T-cell (primary cell): ENCODE measurements at regions not wholly inside any gene's neighbourhood (a gene's known extent, or its start where the extent isn't known, plus 50 kb on each side); places are given as distances from the start of the nearest gene placed in this dataset.

Experiments
- ATAC-seq, 4 experiments: fragments of 200-7000 bp in 3 of 4; fragments of 150-1000 bp in 1 of 4; cut with Tn5 transposase; replicated peaks in 1 of 4; 1 replicate in 3 of 4; 2 replicates in 1 of 4; pipeline ENCODE4 v1.10.0; 2021; ENCODE audit warnings: moderate library complexity in 3 of 4, mild to moderate bottlenecking in 2 of 4, moderate number of reproducible peaks in 1 of 4
- CTCF ChIA-PET, 2 donors: fragments of 300-600 bp; sonication (Branson Sonifier 250); formaldehyde crosslinking; loops; one replicate each; lab custom pipeline; 2022; ENCODE audit warnings: antibody characterized with exemption in 2 of 2; lab: Charles Lee
- POLR2A ChIA-PET, 2 donors: fragments of 300-600 bp; sonication (Branson Sonifier 250); formaldehyde crosslinking; loops; one replicate each; lab custom pipeline; 2022; ENCODE audit warnings: antibody characterized with exemption in 2 of 2; lab: Charles Lee
- DNase-seq, 35 experiments: peaks; one replicate each; pipeline versions ENCODE4 v3.0.0 to v3.0.0-alpha.2; 2013 to 2023
- H3K27ac ChIP-seq: one replicate; pipeline ENCODE4 v1.5.1; 2013; ENCODE audit warnings: low read length
- H3K27me3 ChIP-seq, 2 experiments: replicated peaks in 1 of 2; 1 replicate in 1 of 2; 2 replicates in 1 of 2; pipeline versions ENCODE4 v1.6.1 to v1.7.0; 2013; ENCODE audit warnings: low read length in 1 of 2, mixed read lengths in 1 of 2; ENCODE audit not compliant: control insufficient read depth in 2 of 2, insufficient read depth in 2 of 2; ENCODE audit errors: extremely low read depth in 1 of 2
- H3K36me3 ChIP-seq, 2 donors: 1 replicate in 1 of 2; 2 replicates in 1 of 2; pipeline versions ENCODE4 v1.6.1 to v1.7.0; 2013; ENCODE audit warnings: low read length in 1 of 2; ENCODE audit not compliant: control insufficient read depth in 2 of 2, insufficient read depth in 1 of 2; ENCODE audit errors: extremely low read depth in 1 of 2
- H3K4me1 ChIP-seq, 2 experiments: 1 replicate in 1 of 2; 2 replicates in 1 of 2; pipeline versions ENCODE4 v1.6.1 to v1.7.0; 2013; ENCODE audit warnings: low read length in 2 of 2, mixed read lengths in 1 of 2; ENCODE audit not compliant: insufficient read depth in 2 of 2, control insufficient read depth in 1 of 2; ENCODE audit errors: extremely low read depth in 1 of 2
- H3K4me3 ChIP-seq, 2 donors: 1 replicate in 1 of 2; 2 replicates in 1 of 2; pipeline versions ENCODE4 v1.5.1 to v1.7.0; 2013; ENCODE audit warnings: mild to moderate bottlenecking in 2 of 2, low read length in 1 of 2, moderate library complexity in 1 of 2; ENCODE audit not compliant: control insufficient read depth in 1 of 2; ENCODE audit errors: extremely low read depth in 1 of 2
- H3K9me3 ChIP-seq: 2 replicates; pipeline ENCODE4 v1.7.0; 2013
- H3K27ac Mint-ChIP-seq, 2 donors: one replicate each; pipeline ENCODE4 v1.8.0; 2020 to 2021; ENCODE audit warnings: mild to moderate bottlenecking in 2 of 2, mixed read lengths in 2 of 2
- H3K27me3 Mint-ChIP-seq, 2 donors: one replicate each; pipeline ENCODE4 v1.8.0; 2021 to 2022; ENCODE audit warnings: mixed read lengths in 2 of 2
- H3K36me3 Mint-ChIP-seq: one replicate; pipeline ENCODE4 v1.8.0; 2021; ENCODE audit warnings: mixed read lengths
- H3K4me1 Mint-ChIP-seq, 3 donors: one replicate each; pipeline ENCODE4 v1.8.0; 2020 to 2022; ENCODE audit warnings: mixed read lengths in 3 of 3, mild to moderate bottlenecking in 1 of 3
- H3K4me3 Mint-ChIP-seq, 3 donors: one replicate each; pipeline ENCODE4 v1.8.0; 2020 to 2022; ENCODE audit warnings: mild to moderate bottlenecking in 3 of 3, mixed read lengths in 3 of 3, moderate library complexity in 3 of 3
- H3K9me3 Mint-ChIP-seq, 3 donors: one replicate each; pipeline ENCODE4 v1.8.0; 2020 to 2022; ENCODE audit warnings: mixed read lengths in 3 of 3
- WGBS: methylation state at CpG from one replicate; pipeline ENCODE4 v1.1.5; 2013; ENCODE audit warnings: missing lambda C conversion rate; ENCODE audit not compliant: insufficient coverage; 5-methylcytosine and 5-hydroxymethylcytosine counted together

- ATAC-seq: no peak
- no peak overlapping the region for H3K4me3 Mint-ChIP-seq
Measured at GRCh38 chr21:20515446-20515845, 482.8 kb upstream of the NCAM2 start.

GRCh38 chr21:20519076-20519475, 479.1 kb upstream of the NCAM2 start:
- no CpG with 5 or more reads among the region's 3 CpGs for WGBS
- DNase-seq (no peak), ATAC-seq (no peak)
- H3K27me3 Mint-ChIP-seq: no peaks in the 10 kb centered on the region
- CTCF ChIA-PET: interaction anchor here in 1 of 2 donors (0.6 kb wide), 1 partner anchor 1360 kb away, joined by 3 read pairs; no protein-coding TSS in a partner anchor
- POLR2A ChIA-PET: no interaction called here
- H3K4me1 Mint-ChIP-seq: no peaks in the 10 kb centered on the region
- H3K4me3 Mint-ChIP-seq: no peak overlapping the region
- H3K36me3 Mint-ChIP-seq: no peaks in the 10 kb centered on the region
- Histone ChIP-seq H3K4me1 (no peaks in the 10 kb centered on the region), H3K27ac (no peak overlapping the region), H3K27me3 (no peaks in the 10 kb centered on the region), H3K36me3 (no peaks in the 10 kb centered on the region), H3K4me3 (no peak overlapping the region), H3K9me3 (no peaks in the 10 kb centered on the region)
- peaks cover 8 to 20% (median 11%) of the 10 kb centered on the region in 3 donors for H3K9me3 Mint-ChIP-seq
- no peak overlapping the region for H3K27ac Mint-ChIP-seq

More at GRCh38 chr21:20515446-20515845, 482.8 kb upstream of the NCAM2 start:
- DNase-seq: no peak
- Mint-ChIP-seq H3K27ac (no peak overlapping the region), H3K9me3 (peaks cover 11 to 21% (median 14%) of the 10 kb centered on the region in 3 donors), H3K4me1 (no peaks in the 10 kb centered on the region), H3K36me3 (no peaks in the 10 kb centered on the region), H3K27me3 (no peaks in the 10 kb centered on the region)
- Histone ChIP-seq H3K9me3 (no peaks in the 10 kb centered on the region), H3K27ac (no peak overlapping the region), H3K36me3 (no peaks in the 10 kb centered on the region), H3K4me3 (no peak overlapping the region), H3K27me3 (no peaks in the 10 kb centered on the region), H3K4me1 (no peaks in the 10 kb centered on the region)
- CTCF ChIA-PET: no interaction called here
- POLR2A ChIA-PET: no interaction called here
- no CpG with 5 or more reads among the region's 3 CpGs for WGBS

DNA sequence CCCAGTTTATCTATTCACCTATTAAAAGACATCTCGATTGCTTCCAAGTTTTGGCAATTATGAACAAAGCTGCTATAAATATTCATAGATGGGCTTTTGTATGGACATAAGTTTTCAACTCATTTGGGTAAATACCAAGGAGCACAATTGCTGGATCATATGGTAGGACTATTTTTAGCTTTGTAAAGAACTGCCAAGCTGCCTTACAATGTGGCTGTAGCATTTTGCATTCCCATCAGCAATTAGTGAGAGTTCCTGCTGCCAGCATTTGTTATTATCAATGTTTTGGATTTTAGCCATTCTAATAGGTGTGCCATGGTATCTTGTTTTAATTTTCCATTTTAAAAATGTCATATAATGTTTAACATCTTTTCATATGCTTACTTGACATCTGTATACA, 475.6 kb upstream of the NCAM2 start:
- no peak overlapping the region for H3K4me3 ChIP-seq
- Mint-ChIP-seq H3K27me3 (no peaks in the 10 kb centered on the region), H3K27ac (no peak overlapping the region), H3K4me1 (no peaks in the 10 kb centered on the region), H3K9me3 (peaks cover 8 to 11% (median 11%) of the 10 kb centered on the region in 3 donors), H3K36me3 (no peaks in the 10 kb centered on the region), H3K4me3 (no peak overlapping the region)
- H3K36me3 ChIP-seq: no peaks in the 10 kb centered on the region
- CTCF ChIA-PET: no interaction called here
- no peak for DNase-seq
- no CpG with 5 or more reads among the region's 1 CpG for WGBS
- ATAC-seq: no peak
- no peaks in the 10 kb centered on the region for H3K27me3 ChIP-seq
- H3K9me3 ChIP-seq: no peaks in the 10 kb centered on the region
- POLR2A ChIA-PET: no interaction called here
- no peaks in the 10 kb centered on the region for H3K4me1 ChIP-seq
- H3K27ac ChIP-seq: no peak overlapping the region

- peaks cover 8 to 10% (median 10%) of the 10 kb centered on the region in 3 donors for H3K9me3 Mint-ChIP-seq
- Histone ChIP-seq H3K36me3 (no peaks in the 10 kb centered on the region), H3K4me1 (no peaks in the 10 kb centered on the region), H3K9me3 (no peaks in the 10 kb centered on the region), H3K27ac (no peak overlapping the region), H3K4me3 (no peak overlapping the region), H3K27me3 (no peaks in the 10 kb centered on the region)
- no peaks in the 10 kb centered on the region for H3K4me1 Mint-ChIP-seq
- ChIA-PET CTCF (no interaction called here), POLR2A (no interaction called here)
- no peak overlapping the region for H3K27ac Mint-ChIP-seq
- no peaks in the 10 kb centered on the region for H3K36me3 Mint-ChIP-seq
- H3K27me3 Mint-ChIP-seq: no peaks in the 10 kb centered on the region
- no peak overlapping the region for H3K4me3 Mint-ChIP-seq
- ATAC-seq (no peak), DNase-seq (no peak)
Measured at GRCh38 chr21:20523191-20523590, 475.0 kb upstream of the NCAM2 start.

- WGBS: no CpG with 5 or more reads among the region's 5 CpGs
- CTCF ChIA-PET: no interaction called here
Measured at GRCh38 chr21:20527731-20528460, 470.3 kb upstream of the NCAM2 start.

DNA sequence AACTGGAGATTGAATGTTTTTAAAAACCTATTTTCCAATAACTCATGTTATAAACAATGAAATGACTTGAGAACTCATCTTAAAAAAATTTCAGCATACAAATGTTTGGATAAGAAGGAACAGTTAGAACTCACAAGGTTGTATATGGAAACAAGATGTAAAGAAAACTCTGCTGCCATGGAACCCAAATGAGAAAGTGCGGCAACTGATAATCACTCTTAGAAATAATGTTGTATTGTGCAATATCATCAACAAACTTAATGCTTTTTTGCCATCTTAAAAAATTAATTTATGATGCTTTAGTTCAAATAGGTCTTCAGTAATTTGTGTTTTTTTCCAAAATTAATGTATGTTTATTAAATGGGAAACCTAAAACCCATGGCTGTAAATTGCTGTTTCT, 461.1 kb upstream of the NCAM2 start:
- ATAC-seq (no peak), DNase-seq (no peak)
- Mint-ChIP-seq H3K4me3 (no peak overlapping the region), H3K36me3 (no peaks in the 10 kb centered on the region), H3K9me3 (peaks cover 9 to 14% (median 12%) of the 10 kb centered on the region in 3 donors), H3K27me3 (no peaks in the 10 kb centered on the region), H3K4me1 (no peaks in the 10 kb centered on the region), H3K27ac (no peak overlapping the region)
- no peak overlapping the region for H3K27ac ChIP-seq
- ChIA-PET POLR2A (interaction anchor here in 1 of 2 donors (0.6 kb wide), 1 partner anchor 1675 kb away, joined by 3 read pairs; no protein-coding TSS in a partner anchor), CTCF (no interaction called here)
- H3K27me3 ChIP-seq: no peaks in the 10 kb centered on the region
- H3K4me3 ChIP-seq: no peak overlapping the region
- H3K9me3 ChIP-seq: no peaks in the 10 kb centered on the region
- no peaks in the 10 kb centered on the region for H3K36me3 ChIP-seq
- no CpG with 5 or more reads among the region's 1 CpG for WGBS
- no peaks in the 10 kb centered on the region for H3K4me1 ChIP-seq

More at GRCh38 chr21:20527731-20528460, 470.3 kb upstream of the NCAM2 start:
- H3K36me3 ChIP-seq: no peaks in the 10 kb centered on the region
- DNase-seq: no peak
- Mint-ChIP-seq H3K27ac (no peak overlapping the region), H3K4me3 (no peak overlapping the region), H3K36me3 (no peaks in the 10 kb centered on the region), H3K9me3 (peaks cover 11 to 14% (median 11%) of the 10 kb centered on the region in 3 donors), H3K4me1 (no peaks in the 10 kb centered on the region), H3K27me3 (no peaks in the 10 kb centered on the region)
- no peaks in the 10 kb centered on the region for H3K4me1 ChIP-seq
- no peaks in the 10 kb centered on the region for H3K27me3 ChIP-seq
- no peak for ATAC-seq
- no peaks in the 10 kb centered on the region for H3K9me3 ChIP-seq
- no peak overlapping the region for H3K27ac ChIP-seq
- POLR2A ChIA-PET: no interaction called here
- no peak overlapping the region for H3K4me3 ChIP-seq
